ENCODE measurements at regions not wholly inside any gene's neighbourhood (a gene's known extent, or its start where the extent isn't known, plus 50 kb on each side); places are given as distances from the start of the nearest gene placed in this dataset.

GRCh38 chr20:12058216-12058615, 140.5 kb downstream of the BTBD3 start:
- Histone ChIP-seq H3K36me3 (no peaks in the 10 kb centered on the region), H3K4me3 (no peak overlapping the region), H3K4me1 (peaks cover 0 to 7% (median 0%) of the 10 kb centered on the region in 9 donors), H3K27me3 (no peaks in the 10 kb centered on the region), H3K9me3 (peaks cover 0 to 6% (median 0%) of the 10 kb centered on the region in 11 donors), H3K27ac (no peak overlapping the region)
- intact Hi-C loops (cut with DNase I): no loop called here
- ATAC-seq (no peak), DNase-seq (no peak)
- no peak for TF ChIP-seq CTCF (IDR thresholded peaks at IDR 0.05)
- WGBS, 2 donors: 72 to 74% methylated on average over 4 of the region's 4 CpGs

GRCh38 chr20:12061466-12061865, 143.8 kb downstream of the BTBD3 start:
- intact Hi-C loops (cut with DNase I): no loop called here
- DNase-seq (no peak), ATAC-seq (no peak)
- Histone ChIP-seq H3K27ac (no peak overlapping the region), H3K9me3 (peaks cover 0 to 15% (median 0%) of the 10 kb centered on the region in 11 donors), H3K4me1 (no peaks in the 10 kb centered on the region), H3K4me3 (no peak overlapping the region), H3K36me3 (no peaks in the 10 kb centered on the region), H3K27me3 (no peaks in the 10 kb centered on the region)
- no peak for TF ChIP-seq CTCF (IDR thresholded peaks at IDR 0.05)
- 79 to 88% methylated on average over 1 of the region's 1 CpG for WGBS, 2 donors

DNA sequence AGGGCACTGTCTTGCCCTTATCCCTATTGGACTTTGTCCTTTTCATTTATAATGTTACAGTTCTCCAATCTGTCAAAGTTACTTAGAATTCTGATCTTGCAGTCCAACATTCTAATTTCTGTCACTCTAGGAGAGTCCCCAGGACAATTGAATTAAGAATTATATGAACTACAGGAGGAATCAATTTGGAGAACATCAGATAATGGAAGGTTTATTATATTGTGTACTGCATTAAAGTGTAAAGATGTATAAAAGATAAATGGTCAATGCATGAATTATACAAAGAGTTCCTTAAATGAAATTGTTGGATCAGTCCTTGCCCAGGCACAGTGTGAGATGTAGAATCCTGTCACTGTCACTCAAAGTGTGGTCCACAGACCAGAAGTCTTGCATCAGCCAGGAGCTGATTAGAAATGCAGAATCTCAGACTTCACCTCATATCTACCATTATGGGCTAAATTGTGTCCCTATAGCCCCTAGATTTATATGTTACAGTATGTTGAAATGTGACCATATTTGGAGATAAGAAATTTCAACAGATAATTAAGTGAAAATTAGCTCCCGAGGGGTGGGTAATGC, 145.5 kb downstream of the BTBD3 start:
- Histone ChIP-seq H3K9me3 (peaks cover 0 to 15% (median 0%) of the 10 kb centered on the region in 11 donors), H3K4me1 (no peaks in the 10 kb centered on the region), H3K36me3 (no peaks in the 10 kb centered on the region), H3K4me3 (no peak overlapping the region), H3K27me3 (no peaks in the 10 kb centered on the region), H3K27ac (no peak overlapping the region)
- ATAC-seq: no peak
- no peak for DNase-seq
- no peak for TF ChIP-seq CTCF (IDR thresholded peaks at IDR 0.05)
- 87 to 93% methylated on average over 1 of the region's 1 CpG for WGBS, 2 donors
- intact Hi-C loops (cut with DNase I): no loop called here

DNA sequence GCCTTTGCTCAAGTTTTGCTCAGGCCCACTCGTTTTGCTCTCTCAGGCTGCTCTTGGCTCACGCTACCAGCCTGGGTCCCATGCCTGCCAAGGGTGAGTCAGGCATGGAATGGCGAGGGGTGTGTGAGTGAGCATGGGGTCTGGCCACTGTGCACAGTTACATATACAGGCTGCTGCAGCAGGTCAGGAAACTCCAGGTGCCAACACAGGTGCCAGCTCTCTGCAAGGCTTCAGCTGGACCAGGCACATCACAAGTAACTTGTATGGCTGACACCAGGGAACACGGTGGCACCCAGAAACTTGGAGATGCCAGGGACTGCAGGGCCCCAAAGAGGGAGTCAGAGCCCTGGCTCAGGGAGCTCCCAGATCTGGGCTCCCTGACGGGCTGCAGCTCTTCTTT, 146.8 kb downstream of the BTBD3 start:
- no peak overlapping the region for H3K27ac ChIP-seq
- no peak for ATAC-seq
- H3K36me3 ChIP-seq: no peaks in the 10 kb centered on the region
- no peaks in the 10 kb centered on the region for H3K4me1 ChIP-seq
- TF ChIP-seq CTCF (IDR thresholded peaks at IDR 0.05): no peak
- H3K9me3 ChIP-seq: peaks cover 0 to 12% (median 0%) of the 10 kb centered on the region in 11 donors
- no peak for DNase-seq
- no peaks in the 10 kb centered on the region for H3K27me3 ChIP-seq
- 91 to 95% methylated on average over 5 of the region's 5 CpGs for WGBS, 2 donors
- intact Hi-C loops (cut with DNase I): no loop called here
- no peak overlapping the region for H3K4me3 ChIP-seq

All from heart right ventricle (tissue), 16 donors.